Activated B cell treated with CpG ODN at 0.5 μM for 24 hours (primary cell): ENCODE measurements at regions not wholly inside any gene's neighbourhood (a gene's known extent, or its start where the extent isn't known, plus 50 kb on each side); places are given as distances from the start of the nearest gene placed in this dataset.

Experiments used
- ATAC-seq: fragments of 200-7000 bp; cut with Tn5 transposase; one replicate; pipeline ENCODE4 v1.10.0; 2021; ENCODE audit warnings: low read depth, mild to moderate bottlenecking, moderate library complexity
- CTCF ChIA-PET: fragments of 350-600 bp; sonication (Branson Sonifier 250); formaldehyde crosslinking; loops from one replicate; lab custom pipeline; 2021; ENCODE audit warnings: antibody characterized with exemption; lab: Charles Lee
- POLR2A ChIA-PET: fragments of 350-600 bp; sonication (Branson Sonifier 250); formaldehyde crosslinking; loops from one replicate; lab custom pipeline; 2021; ENCODE audit warnings: antibody characterized with exemption; lab: Charles Lee
- DNase-seq: peaks from one replicate; pipeline ENCODE4 v3.0.0; 2022
- H3K27ac Mint-ChIP-seq: one replicate; pipeline ENCODE4 v1.8.0; 2020; ENCODE audit warnings: mixed read lengths
- H3K27me3 Mint-ChIP-seq: one replicate; pipeline ENCODE4 v1.8.0; 2021; ENCODE audit warnings: mixed read lengths
- H3K36me3 Mint-ChIP-seq: one replicate; pipeline ENCODE4 v1.8.0; 2021; ENCODE audit warnings: low read depth, mixed read lengths
- H3K4me1 Mint-ChIP-seq: one replicate; pipeline ENCODE4 v1.8.0; 2021; ENCODE audit warnings: mixed read lengths
- H3K4me3 Mint-ChIP-seq: one replicate; pipeline ENCODE4 v1.8.0; 2020; ENCODE audit warnings: mild to moderate bottlenecking, mixed read lengths
- H3K9me3 Mint-ChIP-seq: one replicate; pipeline ENCODE4 v1.8.0; 2020; ENCODE audit warnings: mixed read lengths
- CTCF ChIP-seq: fragments of 200-600 bp; IDR thresholded peaks from one replicate; pipeline ENCODE4 v1.8.0; 2022; ENCODE audit warnings: antibody characterized with exemption, mild to moderate bottlenecking
- intact Hi-C: fragments of 100-400 bp; cut with micrococcal nuclease; formaldehyde crosslinking; loops from one replicate; pipeline ENCODE4 v1.15.1; 2024

GRCh38 chr12:97160277-97160676 is 253.2 kb downstream of the NEDD1 start:
- ATAC-seq (no peak), DNase-seq (no peak)
- intact Hi-C loops: no loop called here
- ChIA-PET POLR2A (no interaction called here), CTCF (no interaction called here)
- H3K4me3 Mint-ChIP-seq: no peak overlapping the region
- TF ChIP-seq CTCF: no peak
- no peaks in the 10 kb centered on the region for H3K36me3 Mint-ChIP-seq
- no peak overlapping the region for H3K27ac Mint-ChIP-seq
- no peaks in the 10 kb centered on the region for H3K4me1 Mint-ChIP-seq
- no peaks in the 10 kb centered on the region for H3K27me3 Mint-ChIP-seq
- H3K9me3 Mint-ChIP-seq: peaks cover 2% of the 10 kb centered on the region

- H3K4me1 Mint-ChIP-seq: no peaks in the 10 kb centered on the region
- TF ChIP-seq CTCF: no peak
- DNase-seq (no peak), ATAC-seq (no peak)
- CTCF ChIA-PET: no interaction called here
- H3K9me3 Mint-ChIP-seq: no peaks in the 10 kb centered on the region
- intact Hi-C loops: no loop called here
- no peaks in the 10 kb centered on the region for H3K27me3 Mint-ChIP-seq
- POLR2A ChIA-PET: no interaction called here
- no peak overlapping the region for H3K4me3 Mint-ChIP-seq
- H3K36me3 Mint-ChIP-seq: no peaks in the 10 kb centered on the region
- no peak overlapping the region for H3K27ac Mint-ChIP-seq
Observed at GRCh38 chr12:97162173-97162572, 255.1 kb downstream of the NEDD1 start.

GRCh38 chr12:97164936-97165335 is 257.9 kb downstream of the NEDD1 start:
- intact Hi-C loops: no loop called here
- Mint-ChIP-seq H3K4me3 (no peak overlapping the region), H3K4me1 (no peaks in the 10 kb centered on the region), H3K9me3 (no peaks in the 10 kb centered on the region), H3K36me3 (no peaks in the 10 kb centered on the region), H3K27me3 (no peaks in the 10 kb centered on the region), H3K27ac (no peak overlapping the region)
- ChIA-PET POLR2A (no interaction called here), CTCF (no interaction called here)
- no peak for ATAC-seq
- no peak for TF ChIP-seq CTCF
- no peak for DNase-seq

GRCh38 chr12:97167598-97167997 is 260.5 kb downstream of the NEDD1 start:
- no peak for TF ChIP-seq CTCF
- POLR2A ChIA-PET: no interaction called here
- DNase-seq: no peak
- Mint-ChIP-seq H3K27ac (no peak overlapping the region), H3K4me1 (no peaks in the 10 kb centered on the region), H3K4me3 (no peak overlapping the region), H3K27me3 (peaks cover 4% of the 10 kb centered on the region), H3K36me3 (no peaks in the 10 kb centered on the region), H3K9me3 (no peaks in the 10 kb centered on the region)
- CTCF ChIA-PET: no interaction called here
- no peak for ATAC-seq
- intact Hi-C loops: no loop called here

GRCh38 chr12:97168804-97169203 is 261.7 kb downstream of the NEDD1 start:
- DNase-seq (no peak), ATAC-seq (no peak)
- Mint-ChIP-seq H3K9me3 (no peaks in the 10 kb centered on the region), H3K4me3 (no peak overlapping the region), H3K4me1 (no peaks in the 10 kb centered on the region), H3K27ac (no peak overlapping the region), H3K27me3 (peaks cover 4% of the 10 kb centered on the region), H3K36me3 (no peaks in the 10 kb centered on the region)
- no peak for TF ChIP-seq CTCF
- CTCF ChIA-PET: no interaction called here
- intact Hi-C loops: no loop called here
- POLR2A ChIA-PET: no interaction called here
